HepG2 (cell line): ENCODE measurements at regions not wholly inside any gene's neighbourhood (a gene's known extent, or its start where the extent isn't known, plus 50 kb on each side); places are given as distances from the start of the nearest gene placed in this dataset.

Experiments
- ATAC-seq: fragments of 200-7000 bp; cut with Tn5 transposase; 3 replicates; pipeline ENCODE4 v1.9.1; 2020; ENCODE audit warnings: mild to moderate bottlenecking, moderate library complexity
- BruUV-seq: library from RNA; stranded (reverse); fragments of 400-500 nt; replicated peaks from 2 replicates; lab custom pipeline; 2021; lab: Mats Ljungman, UMichigan
- CTCF ChIA-PET: fragments of 300-600 bp; formaldehyde crosslinking; extraction: SDS; loops from one replicate; lab custom pipeline; 2021; ENCODE audit warnings: low total read pairs, inconsistent platforms, low intra/inter-chr PET ratio; lab: Yijun Ruan, JAX
- POLR2A ChIA-PET: fragments of 350-600 bp; sonication (Branson Sonifier 250); formaldehyde crosslinking; loops from one replicate; lab custom pipeline; 2020; ENCODE audit warnings: antibody characterized with exemption, inconsistent platforms; lab: Yijun Ruan, JAX
- DNase-seq: peaks from one replicate; pipeline ENCODE4 v3.0.0-alpha.2; 2015; ENCODE audit warnings: low spot score
- FAIRE-seq: peaks from 3 replicates; lab custom pipeline; 2011; peaks lifted over from hg19 to GRCh38; lab: Jason Lieb, UNC
- H2AFZ ChIP-seq: one replicate; pipeline ENCODE4 v1.6.1; 2011; ENCODE audit warnings: low read length, inconsistent platforms
- H3K27ac ChIP-seq: fragments of 300-600 bp; 3 replicates; pipeline ENCODE4 v1.8.0; 2011; ENCODE audit warnings: mixed run types, mild to moderate bottlenecking, mixed read lengths, low read length, inconsistent platforms; ENCODE audit not compliant: insufficient read depth; ENCODE audit errors: extremely low read length
- H3K27me3 ChIP-seq, 2 experiments: fragments of 200-600 bp in 1 of 2; 2 replicates in 1 of 2; 3 replicates in 1 of 2; pipeline versions ENCODE4 v1.6.0 to v1.8.0; 2011; ENCODE audit warnings: low read length in 2 of 2, mild to moderate bottlenecking in 2 of 2, moderate library complexity in 2 of 2, inconsistent platforms in 1 of 2; ENCODE audit not compliant: insufficient read depth in 2 of 2, control insufficient read depth in 1 of 2
- H3K36me3 ChIP-seq, 2 experiments: fragments of 200-600 bp in 1 of 2; replicated peaks in 1 of 2; 2 replicates in 1 of 2; 3 replicates in 1 of 2; pipeline versions ENCODE4 v1.5.1 to v1.8.0; 2011; ENCODE audit warnings: low read length in 2 of 2, inconsistent platforms in 1 of 2; ENCODE audit not compliant: insufficient read depth in 2 of 2, control insufficient read depth in 1 of 2
- H3K4me1 ChIP-seq: 2 replicates; pipeline ENCODE4 v1.5.1; 2012; ENCODE audit warnings: low read length, inconsistent platforms; ENCODE audit not compliant: insufficient read depth
- H3K4me2 ChIP-seq: 2 replicates; pipeline ENCODE4 v1.6.0; 2011; ENCODE audit warnings: low read depth, low read length, inconsistent platforms
- H3K4me3 ChIP-seq, 3 experiments: fragments of 200-600 bp in 1 of 3; sonication (generic), shearing (Covaris generic) in 1 of 3; replicated peaks in 1 of 3; 2 replicates each; pipeline ENCODE4 v1.5.1; 2011 to 2016; ENCODE audit warnings: low read length in 3 of 3, inconsistent platforms in 2 of 3, low read depth in 2 of 3, mild to moderate bottlenecking in 2 of 3, control low read depth in 1 of 3, mixed read lengths in 1 of 3; ENCODE audit not compliant: insufficient read depth in 1 of 3
- H3K79me2 ChIP-seq: one replicate; pipeline ENCODE4 v1.6.1; 2011; ENCODE audit warnings: low read length, inconsistent platforms; ENCODE audit not compliant: insufficient read depth
- H3K9ac ChIP-seq: 2 replicates; pipeline ENCODE4 v1.6.0; 2011; ENCODE audit warnings: mild to moderate bottlenecking, low read depth, low read length, inconsistent platforms; ENCODE audit not compliant: insufficient read depth
- H3K9me3 ChIP-seq: 2 replicates; pipeline ENCODE4 v1.5.1; 2012; ENCODE audit warnings: mild to moderate bottlenecking, low read length
- H4K20me1 ChIP-seq: 2 replicates; pipeline ENCODE4 v1.6.0; 2011; ENCODE audit warnings: inconsistent platforms, mild to moderate bottlenecking, low read length, moderate library complexity; ENCODE audit not compliant: insufficient read depth
- ATF1 ChIP-seq: IDR thresholded peaks from 2 replicates; pipeline ENCODE4 v1.6.1; 2016; ENCODE audit warnings: mild to moderate bottlenecking, control low read depth
- DNMT1 ChIP-seq: sonication (generic); formaldehyde crosslinking; IDR thresholded peaks from 2 replicates; pipeline ENCODE4 v1.5.1; 2020; ENCODE audit warnings: mild to moderate bottlenecking, missing genetic modification reagents
- MEF2D ChIP-seq: sonication (generic); formaldehyde crosslinking; IDR thresholded peaks from 2 replicates; pipeline ENCODE4 v1.5.1; 2020; ENCODE audit warnings: mild to moderate bottlenecking, missing genetic modification reagents
- RCOR2 ChIP-seq: IDR thresholded peaks from 2 replicates; pipeline ENCODE4 v1.6.1; 2016; ENCODE audit warnings: missing biosample characterization, missing genetic modification reagents
- SAFB2 ChIP-seq: sonication (generic); formaldehyde crosslinking; IDR thresholded peaks from 2 replicates; pipeline ENCODE4 v1.5.1; 2020; ENCODE audit warnings: missing genetic modification reagents, low read depth, mild to moderate bottlenecking, borderline replicate concordance
- SKI ChIP-seq: fragments of 450-650 bp; IDR thresholded peaks from one replicate; pipeline ENCODE4 v1.6.1; 2018; ENCODE audit warnings: mild to moderate bottlenecking; ENCODE audit not compliant: partially characterized antibody
- SOX13 ChIP-seq, 3 experiments: fragments of 450-650 bp in 1 of 3; sonication (generic) in 1 of 3; formaldehyde crosslinking in 1 of 3; IDR thresholded peaks in 2 of 3; conservative IDR thresholded peaks in 1 of 3; 2 replicates each; pipeline versions ENCODE4 v1.5.0 to v1.6.1; 2016 to 2020; ENCODE audit warnings: antibody characterized with exemption in 1 of 3, mild to moderate bottlenecking in 1 of 3, missing compliant biosample characterization in 1 of 3, missing genetic modification reagents in 1 of 3, moderate library complexity in 1 of 3
- SP2 ChIP-seq: sonication (generic); formaldehyde crosslinking; IDR thresholded peaks from 2 replicates; pipeline ENCODE4 v1.5.1; 2020; ENCODE audit warnings: mild to moderate bottlenecking, missing genetic modification reagents
- XRCC5 ChIP-seq: fragments of 200-400 bp; formaldehyde crosslinking; optimal IDR thresholded peaks from 2 replicates; pipeline ENCODE3; 2017; ENCODE audit warnings: mild to moderate bottlenecking, low read length
- ZNF12 ChIP-seq: sonication (generic); formaldehyde crosslinking; IDR thresholded peaks from 2 replicates; pipeline ENCODE4 v1.5.0; 2020; ENCODE audit warnings: missing genetic modification reagents
- ZNF160 ChIP-seq: sonication (generic); formaldehyde crosslinking; IDR thresholded peaks from 2 replicates; pipeline ENCODE4 v1.8.0; 2022; ENCODE audit warnings: mild to moderate bottlenecking, inconsistent platforms, missing genetic modification reagents
- ZNF552 ChIP-seq: sonication (generic); formaldehyde crosslinking; IDR thresholded peaks from 2 replicates; pipeline ENCODE4 v1.9.0; 2022; ENCODE audit warnings: missing genetic modification reagents, mild to moderate bottlenecking, borderline replicate concordance
- ZNF616 ChIP-seq: sonication (generic); formaldehyde crosslinking; IDR thresholded peaks from 2 replicates; pipeline ENCODE4 v1.5.0; 2020; ENCODE audit warnings: low read depth, mild to moderate bottlenecking, missing genetic modification reagents
- ZNF891 ChIP-seq: sonication (generic); formaldehyde crosslinking; IDR thresholded peaks from 2 replicates; pipeline ENCODE4 v1.5.0; 2020; ENCODE audit warnings: mild to moderate bottlenecking, missing genetic modification reagents
- WGBS: methylation state at CpG from one replicate; pipeline ENCODE4 v1.1.6; 2017; ENCODE audit warnings: low lambda C conversion rate; 5-methylcytosine and 5-hydroxymethylcytosine counted together
- in situ Hi-C: cut with HindIII; loops from 2 replicates; pipeline ENCODE4 v1.10.0; 2017; ENCODE audit warnings: low pct_unique_long_range_greater_than_20kb; ENCODE audit not compliant: extremely low pct_ligation_motif_present
- intact Hi-C: fragments of 100-400 bp; cut with micrococcal nuclease; formaldehyde crosslinking; loops from one replicate; pipeline ENCODE4 v1.10.0; 2022; ENCODE audit not compliant: unreplicated experiment

DNA sequence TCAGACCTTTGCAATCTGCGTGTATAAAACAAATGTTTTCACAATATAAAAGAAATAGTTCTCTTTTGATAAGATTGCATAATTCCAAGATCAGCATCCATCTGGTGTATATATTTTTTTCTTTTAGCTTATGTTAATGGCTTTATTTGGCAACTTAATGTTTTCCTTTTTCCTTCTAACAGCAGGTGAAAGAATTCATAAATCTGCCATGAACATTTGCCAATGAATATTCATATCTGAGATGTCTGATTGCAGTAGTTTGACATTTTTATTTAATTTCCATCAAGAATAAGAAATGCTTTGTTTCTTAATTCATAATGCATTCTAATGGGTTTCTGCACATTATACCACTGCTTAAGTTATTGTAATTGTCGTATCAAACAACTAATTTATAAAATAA, 184.4 kb upstream of the ROBO2 start:
- H2AFZ ChIP-seq: no peak overlapping the region
- no peak overlapping the region for H3K27ac ChIP-seq
- no peaks in the 10 kb centered on the region for H3K9me3 ChIP-seq
- no peak overlapping the region for H3K9ac ChIP-seq
- no peaks in the 10 kb centered on the region for H3K4me1 ChIP-seq
- no peak overlapping the region for H3K4me2 ChIP-seq
- intact Hi-C loops: no loop called here
- FAIRE-seq: no peak
- H4K20me1 ChIP-seq: no peaks in the 10 kb centered on the region
- BruUV-seq: no TSS peak
- no peak for DNase-seq
- H3K79me2 ChIP-seq: no peaks in the 10 kb centered on the region
- in situ Hi-C loops: no loop called here
- TF ChIP-seq DNMT1 (CRISPR knock-in tag) (no peak), XRCC5 (no peak), ZNF160 (CRISPR knock-in tag) (no peak), ZNF891 (no peak), SP2 (no peak), RCOR2 (CRISPR knock-in tag) (no peak), SAFB2 (CRISPR knock-in tag) (no peak), SKI (no peak), ZNF12 (CRISPR knock-in tag) (no peak), MEF2D (CRISPR knock-in tag) (no peak), ZNF552 (no peak), ZNF616 (no peak), SOX13 (IDR thresholded peaks at IDR 0.05) (no peak), SOX13 (CRISPR knock-in tag; conservative IDR thresholded peaks at IDR 0.05 in 1 of 2, IDR thresholded peaks at IDR 0.05 in 1 of 2) (no peak), ATF1 (CRISPR knock-in tag) (no peak)
- TF ChIP-seq, all 625 proteins: peak for 0
- H3K36me3 ChIP-seq: no peaks in the 10 kb centered on the region
- 40% methylated on average over 2 of the region's 2 CpGs for WGBS
- no peaks in the 10 kb centered on the region for H3K27me3 ChIP-seq
- ATAC-seq: no peak
- no peak overlapping the region for H3K4me3 ChIP-seq
- CTCF ChIA-PET: no interaction called here
- POLR2A ChIA-PET: no interaction called here
